HG03521 (cell line): ENCODE measurements at regions not wholly inside any gene's neighbourhood (a gene's known extent, or its start where the extent isn't known, plus 50 kb on each side); places are given as distances from the start of the nearest gene placed in this dataset.
"Not testable (repeated sequence)": the region's sequence is repeated elsewhere in the genome, so short reads cannot be mapped to it uniquely, and the experiment has no call there.

ENCODE experiments used
- ATAC-seq: cut with Tn5 transposase; IDR thresholded peaks from one replicate; pipeline ENCODE4 v1.9.1; 2021; ENCODE audit warnings: mild to moderate bottlenecking, moderate library complexity; ENCODE audit not compliant: unreplicated experiment

DNA sequence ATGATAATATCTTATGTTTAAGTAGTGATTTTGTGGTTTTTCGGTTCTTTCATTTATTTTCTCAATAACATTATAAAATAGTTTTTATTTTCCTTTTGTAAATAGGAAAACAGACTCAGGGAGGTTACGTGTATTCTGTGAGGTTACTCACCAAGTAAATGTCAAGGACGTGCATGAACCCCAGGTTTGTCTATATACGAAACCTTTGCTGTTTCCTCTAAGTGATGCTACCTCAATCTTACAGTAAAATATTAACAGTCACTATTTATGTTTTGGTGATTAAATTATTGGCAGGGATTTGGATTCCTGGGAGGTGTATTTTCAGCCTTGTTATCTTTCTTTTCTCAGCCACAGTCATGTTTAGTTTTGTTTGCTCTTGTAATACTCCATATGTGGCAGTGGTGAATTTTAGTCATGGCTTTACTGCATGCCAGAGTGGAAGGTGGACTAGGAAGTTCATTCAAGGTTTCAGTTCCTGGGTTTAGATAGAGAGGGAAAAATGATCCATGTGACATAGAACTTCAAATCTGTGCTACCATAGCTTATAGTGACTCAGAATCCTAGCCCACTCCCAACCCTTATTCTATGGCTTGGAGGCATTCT lies 139.9 kb downstream of the ARL4A start:
- ATAC-seq: no peak

GRCh38 chr7:12827920-12828319 lies 140.5 kb downstream of the ARL4A start:
- ATAC-seq: no peak

DNA sequence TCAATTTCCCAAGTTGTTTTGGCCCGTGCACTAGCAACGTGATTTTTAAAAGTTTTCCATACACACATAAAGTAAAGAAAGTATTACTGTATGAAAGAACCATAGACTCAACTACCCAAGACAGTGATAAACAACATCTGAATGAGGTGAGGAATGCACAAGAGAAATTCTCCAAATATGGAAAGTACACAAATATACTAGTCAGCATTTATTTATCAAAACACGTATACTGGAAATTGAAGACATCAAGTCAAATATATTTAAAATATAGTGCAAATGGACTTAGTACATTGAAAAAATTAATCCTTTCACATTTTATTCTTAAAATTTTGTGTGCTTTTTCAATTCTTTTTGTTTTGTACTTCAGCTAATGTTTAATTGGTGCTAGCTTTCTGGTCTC lies 143.6 kb downstream of the ARL4A start:
- no peak for ATAC-seq

- ATAC-seq: no peak
Observed at GRCh38 chr7:12833829-12834228, 146.4 kb downstream of the ARL4A start.

- no peak for ATAC-seq
Observed at GRCh38 chr7:12834782-12835181, 147.3 kb downstream of the ARL4A start.

DNA sequence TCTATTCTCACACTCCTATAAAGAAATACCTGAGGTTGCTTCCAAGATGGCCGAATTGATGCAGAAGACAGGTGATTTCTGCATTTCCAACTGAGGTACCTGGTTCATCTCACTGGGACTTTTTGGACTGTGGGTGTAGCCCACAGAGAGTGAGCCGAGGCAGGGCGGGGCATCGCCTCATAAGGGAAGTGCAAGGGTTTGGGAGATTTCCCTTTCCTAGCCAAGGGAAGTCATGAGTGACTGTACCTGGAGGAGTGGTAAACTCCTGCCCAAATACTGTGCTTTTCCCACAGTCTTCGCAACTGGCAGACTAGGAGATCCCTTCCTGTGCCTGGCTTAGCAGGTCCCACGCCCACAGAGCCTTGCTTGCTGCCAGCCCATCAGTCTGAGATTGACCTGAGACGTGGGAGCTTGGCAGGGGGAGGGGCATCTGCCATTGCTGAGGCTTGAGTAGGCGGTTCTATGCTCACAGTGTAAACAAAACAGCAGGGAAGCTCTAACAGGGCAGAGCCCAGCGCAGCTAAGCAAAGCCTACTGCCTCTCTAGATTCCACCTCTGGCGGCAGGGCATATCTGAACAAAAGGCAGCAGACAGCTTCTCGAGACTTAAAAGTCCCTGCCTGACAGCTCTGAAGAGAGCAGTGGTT lies 152.2 kb downstream of the ARL4A start:
- ATAC-seq: no peak

DNA sequence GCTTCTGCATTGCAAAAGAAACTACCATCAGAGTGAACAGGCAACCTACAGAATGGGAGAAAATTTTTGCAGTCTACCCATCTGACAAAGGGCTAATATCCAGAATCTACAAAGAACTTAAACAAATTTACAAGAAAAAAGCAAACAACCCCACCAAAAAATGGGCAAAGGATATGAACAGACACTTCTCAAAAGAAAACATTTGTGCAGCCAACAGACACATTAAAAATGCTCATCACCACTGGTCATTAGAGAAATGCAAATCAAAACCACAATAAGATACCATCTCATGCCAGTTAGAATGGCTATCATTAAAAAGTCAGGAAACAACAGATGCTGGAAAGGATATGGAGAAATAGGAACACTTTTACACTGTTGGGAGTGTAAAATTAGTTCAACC lies 157.3 kb downstream of the ARL4A start:
- not testable (repeated sequence) for ATAC-seq

GRCh38 chr7:12847001-12847400 lies 159.6 kb downstream of the ARL4A start:
- ATAC-seq: no peak

DNA sequence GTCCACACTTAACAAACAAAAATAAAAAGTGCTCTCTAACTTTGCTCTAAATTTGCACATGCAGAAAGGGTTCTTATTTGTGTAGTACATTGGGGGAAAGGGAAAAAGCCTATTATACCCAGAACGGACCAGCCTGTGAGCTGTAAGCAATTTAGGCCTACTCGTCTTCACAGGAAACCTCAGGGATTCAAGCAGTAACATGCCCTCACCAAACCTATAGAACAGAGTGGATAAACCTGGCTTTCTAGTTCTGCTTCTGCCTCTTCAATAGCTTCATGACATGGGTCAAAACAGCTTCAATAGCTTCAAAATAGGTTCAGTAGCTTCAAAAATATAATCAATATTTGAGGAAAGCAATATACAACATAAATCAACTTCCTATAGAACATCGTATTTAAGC lies 163.7 kb downstream of the ARL4A start:
- ATAC-seq: no peak

- no peak for ATAC-seq
Observed at GRCh38 chr7:12851841-12852240, 164.4 kb downstream of the ARL4A start.

- no peak for ATAC-seq
Observed at GRCh38 chr7:12855036-12855435, 167.6 kb downstream of the ARL4A start.

GRCh38 chr7:12859761-12860160 lies 172.3 kb downstream of the ARL4A start:
- ATAC-seq: no peak

DNA sequence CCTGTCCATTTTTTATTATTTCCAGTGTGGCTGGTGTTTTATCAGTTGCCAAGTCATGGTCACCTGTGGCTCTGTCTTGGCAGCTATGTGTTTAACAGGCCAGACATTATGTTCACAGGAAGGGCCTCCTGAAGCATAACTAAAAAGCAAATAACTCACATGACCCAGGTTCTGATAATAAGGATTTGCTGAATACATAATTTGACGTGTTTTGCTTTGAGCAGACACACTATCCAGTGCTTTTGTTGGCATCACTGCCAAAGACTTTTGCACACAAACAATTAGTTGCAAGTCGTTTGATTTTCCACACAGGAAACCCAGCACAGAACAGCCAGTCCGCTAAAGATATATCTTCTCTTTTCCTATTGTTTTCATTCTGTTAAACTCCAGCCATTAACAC lies 173.6 kb downstream of the ARL4A start:
- ATAC-seq: no peak

DNA sequence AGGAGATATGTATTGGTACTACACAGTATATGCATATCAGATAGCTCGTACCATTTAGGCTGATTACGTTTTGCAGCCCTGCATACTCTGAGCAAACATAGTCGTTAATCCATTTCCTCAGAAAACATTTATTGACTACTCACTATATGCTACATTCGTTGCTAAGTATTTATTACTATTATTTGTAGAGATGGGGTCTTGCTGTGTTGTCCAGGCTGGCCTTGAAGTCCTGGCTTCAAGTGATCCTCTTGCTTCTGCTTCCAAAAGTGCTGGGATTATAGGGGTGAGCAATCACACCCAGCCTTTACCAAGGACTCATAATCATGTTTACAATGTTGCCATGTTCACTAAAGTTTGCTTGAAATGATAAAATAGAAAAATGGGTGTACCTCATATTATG lies 174.7 kb downstream of the ARL4A start:
- no peak for ATAC-seq

- no peak for ATAC-seq
Observed at GRCh38 chr7:12864470-12865046, 177.1 kb downstream of the ARL4A start.

DNA sequence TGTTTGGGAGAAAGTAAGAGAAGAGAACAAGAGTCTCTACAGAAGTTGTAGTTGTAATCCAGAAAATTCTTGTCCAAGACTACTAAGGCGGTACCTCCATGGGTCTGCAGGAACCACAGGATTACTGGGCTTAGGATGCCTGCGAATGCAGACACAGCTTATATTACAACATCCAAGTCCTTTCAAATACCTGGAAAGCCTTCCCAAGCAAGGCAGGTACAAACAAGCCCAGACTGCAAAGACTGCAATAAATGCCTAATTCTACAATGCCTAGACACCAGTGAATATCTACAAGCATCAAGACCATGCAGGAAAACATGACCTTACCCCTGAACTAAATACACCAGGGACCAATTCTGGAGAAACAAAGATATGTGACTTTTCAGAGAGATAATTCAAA lies 178.2 kb downstream of the ARL4A start:
- no peak for ATAC-seq

GRCh38 chr7:12866207-12866606 lies 178.8 kb downstream of the ARL4A start:
- ATAC-seq: no peak

- ATAC-seq: no peak
Observed at GRCh38 chr7:12868027-12868426, 180.6 kb downstream of the ARL4A start.

- ATAC-seq: no peak
Observed at GRCh38 chr7:12870219-12870618, 182.8 kb downstream of the ARL4A start.

DNA sequence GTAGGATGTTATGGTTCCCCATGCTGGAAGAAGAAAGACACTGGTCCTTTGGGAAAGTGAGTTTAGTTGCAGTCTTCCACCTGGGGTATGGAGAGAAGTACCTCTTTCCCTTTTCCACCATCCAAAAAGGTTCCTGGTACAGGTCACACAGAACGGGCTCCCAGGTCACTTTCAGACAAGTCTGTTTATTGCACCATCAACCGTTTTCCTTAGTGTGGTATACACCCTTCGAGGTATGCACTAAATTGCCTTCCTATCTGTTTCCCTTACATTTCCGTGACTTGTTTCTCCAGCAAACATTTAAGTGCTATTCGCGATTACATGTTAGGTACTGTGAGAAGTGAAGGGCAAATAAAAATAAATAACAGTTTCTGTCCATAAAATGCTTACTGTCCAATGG lies 185.1 kb downstream of the ARL4A start:
- ATAC-seq: no peak

DNA sequence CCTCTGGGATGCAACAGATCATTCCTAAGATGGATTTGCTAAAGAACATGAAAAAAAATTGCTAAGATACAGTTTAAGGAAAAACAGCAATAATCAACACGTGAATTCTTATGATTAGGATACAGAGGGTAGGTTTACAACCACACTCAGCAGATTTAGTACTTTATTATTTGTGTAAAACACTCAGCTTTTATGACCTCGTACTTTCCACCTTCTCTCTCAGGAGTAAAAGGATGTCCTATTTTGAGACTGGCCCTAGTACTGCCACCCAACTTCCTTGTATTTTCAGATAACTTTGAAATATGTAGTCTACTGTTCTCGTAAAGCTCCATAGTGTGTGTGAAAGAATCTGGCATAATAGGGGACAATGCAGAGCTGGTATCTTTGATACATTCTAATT lies 186.1 kb downstream of the ARL4A start:
- ATAC-seq: no peak

- ATAC-seq: no peak
Observed at GRCh38 chr7:12879139-12879538, 191.7 kb downstream of the ARL4A start.

GRCh38 chr7:12881712-12882111 lies 194.3 kb downstream of the ARL4A start:
- ATAC-seq: no peak
